Vagina (tissue), 2 donors: ENCODE measurements at regions not wholly inside any gene's neighbourhood (a gene's known extent, or its start where the extent isn't known, plus 50 kb on each side); places are given as distances from the start of the nearest gene placed in this dataset.

Source experiments
- POLR2A ChIP-seq, 2 donors: fragments of 450-650 bp; IDR thresholded peaks; one replicate each; pipeline ENCODE4 v1.6.1; 2017; ENCODE audit warnings: antibody characterized with exemption in 2 of 2, mild to moderate bottlenecking in 2 of 2, moderate library complexity in 2 of 2
- POLR2AphosphoS5 ChIP-seq, 2 donors: sonication (generic); formaldehyde crosslinking; IDR thresholded peaks; one replicate each; pipeline ENCODE4 v1.9.0; 2017; ENCODE audit warnings: antibody characterized with exemption in 2 of 2, mild to moderate bottlenecking in 2 of 2, low read depth in 1 of 2; ENCODE audit not compliant: insufficient read depth in 1 of 2
- TF ChIP-seq, protein P1 (sequence below), 3 experiments: fragments of 450-650 bp in 2 of 3; fragments of 200-600 bp in 1 of 3; sonication (generic) in 1 of 3; IDR thresholded peaks; one replicate each; pipeline ENCODE4 v1.5.1; 2017 to 2019; ENCODE audit warnings: antibody characterized with exemption in 3 of 3, mild to moderate bottlenecking in 2 of 3, moderate library complexity in 2 of 3

DNA sequence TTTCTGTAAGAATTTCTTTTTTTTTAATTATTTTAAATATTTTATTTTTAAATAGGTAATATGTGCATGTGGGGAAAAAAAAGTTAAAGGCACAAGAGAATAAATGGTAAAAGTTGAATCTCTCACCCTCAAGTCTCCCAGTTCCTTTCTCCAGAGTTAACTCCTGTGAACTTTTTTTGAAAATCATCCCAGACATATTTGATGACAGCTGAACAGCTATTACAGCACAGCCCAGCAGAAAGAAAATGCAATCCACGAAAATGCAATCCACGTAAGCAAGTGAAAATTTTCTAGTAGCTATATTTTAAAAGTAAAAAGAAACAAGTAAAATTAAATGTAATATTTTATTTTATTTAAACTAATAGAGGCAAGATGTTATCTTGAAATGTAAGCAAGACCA, 310.0 kb upstream of the RUNX1 start:
- TF ChIP-seq POLR2AphosphoS5 (IDR thresholded peaks at IDR 0.05; ENCODE audit: insufficient read depth in 1 of 2, low read depth in 1 of 2) (no peak), POLR2A (IDR thresholded peaks at IDR 0.05) (no peak)
- TF ChIP-seq, protein P1, sequence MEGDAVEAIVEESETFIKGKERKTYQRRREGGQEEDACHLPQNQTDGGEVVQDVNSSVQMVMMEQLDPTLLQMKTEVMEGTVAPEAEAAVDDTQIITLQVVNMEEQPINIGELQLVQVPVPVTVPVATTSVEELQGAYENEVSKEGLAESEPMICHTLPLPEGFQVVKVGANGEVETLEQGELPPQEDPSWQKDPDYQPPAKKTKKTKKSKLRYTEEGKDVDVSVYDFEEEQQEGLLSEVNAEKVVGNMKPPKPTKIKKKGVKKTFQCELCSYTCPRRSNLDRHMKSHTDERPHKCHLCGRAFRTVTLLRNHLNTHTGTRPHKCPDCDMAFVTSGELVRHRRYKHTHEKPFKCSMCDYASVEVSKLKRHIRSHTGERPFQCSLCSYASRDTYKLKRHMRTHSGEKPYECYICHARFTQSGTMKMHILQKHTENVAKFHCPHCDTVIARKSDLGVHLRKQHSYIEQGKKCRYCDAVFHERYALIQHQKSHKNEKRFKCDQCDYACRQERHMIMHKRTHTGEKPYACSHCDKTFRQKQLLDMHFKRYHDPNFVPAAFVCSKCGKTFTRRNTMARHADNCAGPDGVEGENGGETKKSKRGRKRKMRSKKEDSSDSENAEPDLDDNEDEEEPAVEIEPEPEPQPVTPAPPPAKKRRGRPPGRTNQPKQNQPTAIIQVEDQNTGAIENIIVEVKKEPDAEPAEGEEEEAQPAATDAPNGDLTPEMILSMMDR (IDR thresholded peaks at IDR 0.05) = no peak
